H1 (cell line): ENCODE measurements at regions not wholly inside any gene's neighbourhood (a gene's known extent, or its start where the extent isn't known, plus 50 kb on each side); places are given as distances from the start of the nearest gene placed in this dataset.

Experiments used
- CTCF ChIA-PET: fragments of 300-600 bp; sonication (Branson Sonifier 250); formaldehyde crosslinking; loops from one replicate; lab custom pipeline; 2021; ENCODE audit not compliant: partially characterized antibody; lab: Charles Lee
- POLR2A ChIA-PET: fragments of 300-600 bp; sonication (Branson Sonifier 250); formaldehyde crosslinking; loops from one replicate; lab custom pipeline; 2021; ENCODE audit warnings: inconsistent platforms; ENCODE audit not compliant: partially characterized antibody; lab: Charles Lee
- DNase-seq, 2 experiments: peaks; one replicate each; pipeline versions ENCODE4 v3.0.0 to v3.0.0-alpha.2; 2010 to 2022; ENCODE audit warnings: low spot score in 2 of 2, low read depth in 1 of 2, mixed read lengths in 1 of 2
- FAIRE-seq: peaks from 2 replicates; lab custom pipeline; 2011; peaks lifted over from hg19 to GRCh38; lab: Jason Lieb, UNC
- H2AFZ ChIP-seq: 2 replicates; pipeline ENCODE4 v1.8.1; 2012; ENCODE audit warnings: low read length, inconsistent platforms
- H2AK5ac ChIP-seq: 2 replicates; pipeline ENCODE4 v1.6.1; 2013; ENCODE audit warnings: low read depth, low read length
- H2BK120ac ChIP-seq: replicated peaks from 2 replicates; pipeline ENCODE3; 2013; ENCODE audit warnings: low read depth, low read length, inconsistent platforms
- H2BK12ac ChIP-seq: 2 replicates; pipeline ENCODE4 v1.6.1; 2013; ENCODE audit warnings: low read depth, low read length
- H2BK15ac ChIP-seq: 2 replicates; pipeline ENCODE4 v1.6.1; 2013; ENCODE audit warnings: low read length
- H2BK20ac ChIP-seq: 2 replicates; pipeline ENCODE4 v1.6.1; 2013; ENCODE audit warnings: low read length
- H2BK5ac ChIP-seq: 2 replicates; pipeline ENCODE4 v1.6.1; 2013; ENCODE audit warnings: low read depth, low read length
- H3K14ac ChIP-seq: 2 replicates; pipeline ENCODE4 v1.6.1; 2013; ENCODE audit warnings: inconsistent platforms; ENCODE audit not compliant: insufficient read length
- H3K18ac ChIP-seq: 2 replicates; pipeline ENCODE4 v1.6.1; 2013; ENCODE audit warnings: low read length; ENCODE audit errors: extremely low read depth
- H3K23ac ChIP-seq: 2 replicates; pipeline ENCODE4 v1.6.1; 2013; ENCODE audit warnings: inconsistent platforms; ENCODE audit not compliant: insufficient read length
- H3K23me2 ChIP-seq: 2 replicates; pipeline ENCODE4 v1.6.1; 2013; ENCODE audit warnings: low read depth, low read length
- H3K27ac ChIP-seq: 2 replicates; pipeline ENCODE4 v1.6.1; 2011; ENCODE audit warnings: low read depth, low read length, inconsistent platforms
- H3K27me3 ChIP-seq, 4 experiments: replicated peaks in 1 of 4; 1 replicate in 1 of 4; 2 replicates in 3 of 4; pipeline versions ENCODE4 v1.6.1 to v1.8.1; 2011 to 2013; ENCODE audit warnings: low read length in 3 of 4, mild to moderate bottlenecking in 3 of 4, inconsistent platforms in 2 of 4, mixed read lengths in 2 of 4, moderate library complexity in 1 of 4; ENCODE audit not compliant: control insufficient read depth in 3 of 4, insufficient read depth in 3 of 4; ENCODE audit errors: extremely low read depth in 1 of 4
- H3K36me3 ChIP-seq, 4 experiments: 2 replicates each; pipeline versions ENCODE4 v1.6.1 to v1.8.1; 2011 to 2013; ENCODE audit warnings: mild to moderate bottlenecking in 4 of 4, low read length in 3 of 4, moderate library complexity in 2 of 4, control low read depth in 1 of 4, inconsistent platforms in 1 of 4; ENCODE audit not compliant: insufficient read depth in 4 of 4, control insufficient read depth in 2 of 4
- H3K4ac ChIP-seq: replicated peaks from 2 replicates; pipeline ENCODE3; 2013; ENCODE audit warnings: low read length, low read depth, mixed read lengths, inconsistent platforms; ENCODE audit not compliant: insufficient read length
- H3K4me1 ChIP-seq, 4 experiments: replicated peaks in 1 of 4; 1 replicate in 1 of 4; 2 replicates in 3 of 4; pipeline versions ENCODE4 v1.6.1 to v1.8.1; 2011 to 2013; ENCODE audit warnings: low read length in 3 of 4, inconsistent platforms in 2 of 4, mixed read lengths in 1 of 4; ENCODE audit not compliant: insufficient read depth in 4 of 4, control insufficient read depth in 3 of 4
- H3K4me2 ChIP-seq, 2 experiments: 2 replicates each; pipeline versions ENCODE4 v1.6.1 to v1.8.1; 2011 to 2013; ENCODE audit warnings: low read depth in 2 of 2, low read length in 2 of 2, control low read depth in 1 of 2, inconsistent platforms in 1 of 2, mild to moderate bottlenecking in 1 of 2; ENCODE audit not compliant: insufficient read depth in 1 of 2
- H3K4me3 ChIP-seq, 4 experiments: fragments of 200-600, 300-600 bp in 1 of 4; sonication (generic), shearing (Covaris generic), sonication (Bioruptor Twin) in 1 of 4; 2 replicates each; pipeline versions ENCODE4 v1.5.1 to v1.8.1; 2011 to 2016; ENCODE audit warnings: low read length in 4 of 4, low read depth in 3 of 4, control low read depth in 2 of 4, inconsistent platforms in 2 of 4, mild to moderate bottlenecking in 2 of 4, mixed read lengths in 1 of 4, moderate library complexity in 1 of 4; ENCODE audit not compliant: insufficient read depth in 2 of 4; ENCODE audit errors: extremely low read depth in 1 of 4
- H3K56ac ChIP-seq: replicated peaks from 2 replicates; pipeline ENCODE3; 2013; ENCODE audit warnings: low read depth, mild to moderate bottlenecking, mixed read lengths, low read length, inconsistent platforms; ENCODE audit not compliant: insufficient read length
- H3K79me1 ChIP-seq: 2 replicates; pipeline ENCODE4 v1.6.1; 2013; ENCODE audit warnings: low read depth, low read length, control low read depth
- H3K79me2 ChIP-seq, 2 experiments: 2 replicates each; pipeline versions ENCODE4 v1.6.1 to v1.8.1; 2012 to 2013; ENCODE audit warnings: low read length in 2 of 2, mild to moderate bottlenecking in 2 of 2, inconsistent platforms in 1 of 2; ENCODE audit not compliant: insufficient read depth in 2 of 2, control insufficient read depth in 1 of 2
- H3K9ac ChIP-seq, 4 experiments: replicated peaks in 1 of 4; 1 replicate in 1 of 4; 2 replicates in 3 of 4; pipeline versions ENCODE4 v1.6.1 to v1.8.1; 2011 to 2013; ENCODE audit warnings: low read depth in 3 of 4, low read length in 3 of 4, control low read depth in 2 of 4, mild to moderate bottlenecking in 2 of 4, moderate library complexity in 2 of 4, inconsistent platforms in 1 of 4; ENCODE audit errors: extremely low read depth in 1 of 4
- H3K9me3 ChIP-seq, 2 experiments: 2 replicates each; pipeline versions ENCODE4 v1.6.1 to v1.8.1; 2012 to 2013; ENCODE audit warnings: mild to moderate bottlenecking in 2 of 2, moderate library complexity in 2 of 2, control low read depth in 1 of 2, inconsistent platforms in 1 of 2, low read depth in 1 of 2, low read length in 1 of 2, mixed read lengths in 1 of 2; ENCODE audit not compliant: insufficient read depth in 2 of 2
- H4K20me1 ChIP-seq, 2 experiments: replicated peaks in 1 of 2; 2 replicates each; pipeline versions ENCODE3 to v1.8.1; 2011 to 2013; ENCODE audit warnings: inconsistent platforms in 2 of 2, low read length in 2 of 2, mild to moderate bottlenecking in 1 of 2; ENCODE audit not compliant: insufficient read depth in 2 of 2, control insufficient read depth in 1 of 2
- H4K5ac ChIP-seq: 2 replicates; pipeline ENCODE4 v1.6.1; 2013; ENCODE audit warnings: low read length, low read depth, mixed read lengths, inconsistent platforms; ENCODE audit not compliant: insufficient read length
- H4K8ac ChIP-seq: 2 replicates; pipeline ENCODE4 v1.8.0; 2013; ENCODE audit warnings: mild to moderate bottlenecking, moderate library complexity, low read length, inconsistent platforms; ENCODE audit not compliant: insufficient read depth; ENCODE audit errors: extremely low read depth
- H4K91ac ChIP-seq: replicated peaks from 2 replicates; pipeline ENCODE3; 2013; ENCODE audit warnings: low read length, mixed read lengths, inconsistent platforms; ENCODE audit not compliant: insufficient read length
- BCL11A ChIP-seq, 2 experiments: IDR thresholded peaks; one replicate each; pipeline ENCODE4 v1.6.1; 2011; ENCODE audit warnings: low read depth in 2 of 2, low read length in 2 of 2, mild to moderate bottlenecking in 2 of 2
- CREB1 ChIP-seq: IDR thresholded peaks from 2 replicates; pipeline ENCODE4 v1.6.1; 2012; ENCODE audit warnings: inconsistent platforms
- E2F6 ChIP-seq: IDR thresholded peaks from 2 replicates; pipeline ENCODE4 v1.6.1; 2012; ENCODE audit warnings: inconsistent platforms
- EZH2 ChIP-seq: fragments of 200-600 bp; sonication (generic); IDR thresholded peaks from 2 replicates; pipeline ENCODE4 v1.7.1; 2012; ENCODE audit warnings: low read depth, mild to moderate bottlenecking, moderate library complexity, low read length, inconsistent platforms; ENCODE audit not compliant: severe bottlenecking
- GTF2F1 ChIP-seq: IDR thresholded peaks from 2 replicates; pipeline ENCODE4 v1.6.1; 2012; ENCODE audit warnings: low read depth, low read length, improper control_type of control experiment, borderline replicate concordance
- HDAC2 ChIP-seq, 2 experiments: fragments of 300-600 bp in 1 of 2; sonication (generic) in 1 of 2; IDR thresholded peaks; 2 replicates each; pipeline ENCODE4 v1.6.1; 2011 to 2012; ENCODE audit warnings: low read depth in 2 of 2, low read length in 2 of 2, mild to moderate bottlenecking in 2 of 2, moderate library complexity in 2 of 2, borderline replicate concordance in 1 of 2, inconsistent platforms in 1 of 2
- JUN ChIP-seq: IDR thresholded peaks from 2 replicates; pipeline ENCODE4 v1.6.1; 2011; ENCODE audit warnings: low read depth, mild to moderate bottlenecking, improper control_type of control experiment, low read length
- MAFK ChIP-seq: IDR thresholded peaks from 2 replicates; pipeline ENCODE4 v1.6.1; 2012; ENCODE audit warnings: low read depth, mild to moderate bottlenecking, improper control_type of control experiment, low read length
- NANOG ChIP-seq: IDR thresholded peaks from 2 replicates; pipeline ENCODE4 v1.6.1; 2011; ENCODE audit warnings: low read length, low read depth, mild to moderate bottlenecking, inconsistent platforms; ENCODE audit not compliant: insufficient read depth, poor library complexity, severe bottlenecking
- PHF8 ChIP-seq: fragments of 200-600 bp; sonication (generic); conservative IDR thresholded peaks from 2 replicates; pipeline ENCODE4 v1.7.1; 2012; ENCODE audit warnings: low read depth, mild to moderate bottlenecking, inconsistent platforms, low read length, moderate library complexity
- RXRA ChIP-seq: IDR thresholded peaks from 2 replicates; pipeline ENCODE4 v1.6.1; 2011; ENCODE audit warnings: low read depth, mild to moderate bottlenecking, low read length, moderate library complexity; ENCODE audit not compliant: insufficient read depth
- SIRT6 ChIP-seq: IDR thresholded peaks from one replicate; pipeline ENCODE4 v1.7.1; 2012; ENCODE audit warnings: low read length, inconsistent platforms
- TAF7 ChIP-seq: optimal IDR thresholded peaks from 2 replicates; pipeline ENCODE3; 2011; ENCODE audit warnings: low read depth, mild to moderate bottlenecking, inconsistent platforms, low read length, moderate library complexity, borderline replicate concordance
- ZNF274 ChIP-seq: IDR thresholded peaks from 2 replicates; pipeline ENCODE4 v1.7.0; 2012; ENCODE audit warnings: low read length, borderline replicate concordance; ENCODE audit errors: extremely low read depth
- WGBS, 2 experiments: shearing (Covaris generic) in 1 of 2; methylation state at CpG; one replicate each; pipeline versions ENCODE4 v1.1.6 to v1.1.7; 2013 to 2015; ENCODE audit warnings: low lambda C conversion rate in 2 of 2, mixed read lengths in 2 of 2, inconsistent platforms in 1 of 2, low coverage in 1 of 2, missing lambda C conversion rate in 1 of 2; ENCODE audit not compliant: insufficient replicate concordance in 2 of 2, insufficient coverage in 1 of 2, insufficient read length in 1 of 2; ENCODE audit errors: extremely low coverage in 1 of 2, missing lambda C conversion rate in 1 of 2; 5-methylcytosine and 5-hydroxymethylcytosine counted together

DNA sequence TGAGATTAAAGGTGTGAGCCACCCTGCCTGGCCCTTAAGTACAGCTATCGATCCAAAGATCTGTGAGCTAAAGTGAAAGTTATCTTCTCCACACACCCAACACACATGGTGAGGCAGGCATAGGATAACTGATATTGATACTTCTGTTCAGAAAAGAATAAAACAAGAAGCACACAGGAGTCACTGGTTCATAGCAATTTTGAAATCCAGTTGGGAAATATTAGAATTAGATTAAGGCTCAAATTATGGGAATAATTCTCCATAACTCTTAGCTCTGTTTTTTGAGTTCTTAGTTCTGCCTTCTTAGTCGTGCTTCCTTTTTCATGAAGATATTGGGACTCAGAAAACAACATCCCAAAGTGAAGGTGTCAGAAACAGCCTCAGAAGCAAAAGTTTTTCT lies 186.0 kb upstream of the PLXNC1 start:
- H2AK5ac ChIP-seq: no peak overlapping the region
- no peaks in the 10 kb centered on the region for H3K9me3 ChIP-seq
- no peak overlapping the region for H4K8ac ChIP-seq
- no peak overlapping the region for H3K4me3 ChIP-seq
- H2BK15ac ChIP-seq: no peak overlapping the region
- DNase-seq: no peak
- peaks cover 2% of the 10 kb centered on the region; the same call in 1 of the 2 replicates for H3K23me2 ChIP-seq
- no peak overlapping the region for H3K23ac ChIP-seq
- ChIA-PET CTCF (interaction anchor here (0.6 to 1.3 kb wide), 4 partner anchors 29 to 451 kb away, joined by 3 to 6 read pairs (median 3); no protein-coding TSS in a partner anchor), POLR2A (interaction anchor here (0.6 to 0.8 kb wide), 2 partner anchors 11 to 101 kb away, joined by 3 to 4 read pairs; no protein-coding TSS in a partner anchor)
- H2BK120ac ChIP-seq: no peak overlapping the region
- H3K14ac ChIP-seq: no peak overlapping the region
- H3K4me1 ChIP-seq: no peaks in the 10 kb centered on the region
- H3K18ac ChIP-seq: no peak overlapping the region
- no peaks in the 10 kb centered on the region for H4K20me1 ChIP-seq
- H3K27me3 ChIP-seq: no peaks in the 10 kb centered on the region
- no peak overlapping the region for H2AFZ ChIP-seq
- H3K27ac ChIP-seq: no peak overlapping the region
- no peak overlapping the region for H4K5ac ChIP-seq
- no peaks in the 10 kb centered on the region for H3K79me1 ChIP-seq
- no peak overlapping the region for H3K4me2 ChIP-seq
- H4K91ac ChIP-seq: no peak overlapping the region
- H3K56ac ChIP-seq: no peak overlapping the region
- 87% methylated on average over 2 of the region's 2 CpGs; no CpG with 5 or more reads in 1 of the 2 experiments for WGBS, 2 experiments
- H3K79me2 ChIP-seq: no peaks in the 10 kb centered on the region
- no peak overlapping the region for H2BK12ac ChIP-seq
- no peak overlapping the region for H2BK5ac ChIP-seq
- no peak overlapping the region for H3K4ac ChIP-seq
- no peaks in the 10 kb centered on the region for H3K36me3 ChIP-seq
- H2BK20ac ChIP-seq: no peak overlapping the region
- no peak overlapping the region for H3K9ac ChIP-seq
- FAIRE-seq: no peak
- TF ChIP-seq E2F6 (no peak), HDAC2 (IDR thresholded peaks at IDR 0.05; ENCODE audit: borderline replicate concordance in 1 of 2, low read depth in 2 of 2, low read length in 2 of 2) (no peak), RXRA (no peak), TAF7 (no peak), PHF8 (no peak), JUN (no peak), CREB1 (no peak), ZNF274 (no peak), BCL11A (IDR thresholded peaks at IDR 0.05; ENCODE audit: low read depth in 2 of 2, low read length in 2 of 2) (no peak), GTF2F1 (no peak), EZH2 (no peak), MAFK (no peak), NANOG (no peak), SIRT6 (no peak)
